Pancreas (tissue), 10 donors: ENCODE measurements at regions not wholly inside any gene's neighbourhood (a gene's known extent, or its start where the extent isn't known, plus 50 kb on each side); places are given as distances from the start of the nearest gene placed in this dataset.

Source experiments
- ATAC-seq, 4 donors: fragments of 200-7000 bp; cut with Tn5 transposase; one replicate each; pipeline versions ENCODE4 v1.8.0 to v1.9.1; 2020; ENCODE audit warnings: mild to moderate bottlenecking in 4 of 4, moderate library complexity in 4 of 4
- DNase-seq, 6 donors: peaks; one replicate each; pipeline ENCODE4 v3.0.0-alpha.2; 2020
- FAIRE-seq: peaks from 2 replicates; lab custom pipeline; 2012; peaks lifted over from hg19 to GRCh38; lab: Jason Lieb, UNC
- H3K27ac ChIP-seq, 4 donors: fragments of 200-600 bp; sonication (generic); 1 replicate in 3 of 4; 2 replicates in 1 of 4; pipeline versions ENCODE4 v1.5.0 to v1.8.0; 2020
- H3K27me3 ChIP-seq, 4 donors: fragments of 200-600 bp; one replicate each; pipeline ENCODE4 v1.8.0; 2021
- H3K36me3 ChIP-seq, 3 donors: fragments of 200-600 bp; sonication (generic) in 1 of 3; one replicate each; pipeline versions ENCODE4 v1.5.0 to v1.8.0; 2020 to 2021
- H3K4me1 ChIP-seq, 3 donors: fragments of 200-600 bp; one replicate each; pipeline ENCODE4 v1.8.0; 2021
- H3K4me3 ChIP-seq, 4 donors: fragments of 200-600 bp; sonication (generic) in 2 of 4; one replicate each; pipeline versions ENCODE4 v1.5.0 to v1.8.0; 2020 to 2021
- H3K9me3 ChIP-seq, 4 donors: fragments of 200-600 bp; one replicate each; pipeline ENCODE4 v1.8.0; 2021
- CTCF ChIP-seq, 4 donors: fragments of 200-600 bp; sonication (generic) in 3 of 4; IDR thresholded peaks; one replicate each; pipeline versions ENCODE4 v1.5.0 to v1.8.0; 2021; ENCODE audit warnings: antibody characterized with exemption in 4 of 4
- WGBS, 2 donors: extraction: QIAGEN DNeasy Blood & Tissue Kit; methylation state at CpG; one replicate each; pipeline ENCODE4 v1.1.7; 2013; 5-methylcytosine and 5-hydroxymethylcytosine counted together
- intact Hi-C, 3 donors: fragments of 100-400 bp; cut with DNase I; formaldehyde crosslinking; loops; one replicate each; pipeline versions ENCODE4 v1.11.1 to v1.14.2; 2022
- donor health status: healthy with polysubstance abuse.
- donor health status: DM: no; HTN: no; CAD: no; lungs with moderate emphysema.
- donor health status: DM: no; HTN: no; CAD: no.
- donor health status: control.
- donor health status: control.
- donor health status: Bipolar disorder and iron deficiency.
- donor health status: DM: yes; HTN: yes; CAD: no.
- donor health status: DM: no; HTN: no; CAD: no.
- donor health status: DM: no; HTN: no; CAD: no.
- donor health status: DM: yes; HTN: yes; CAD: no.

GRCh38 chr19:27776524-27776923 is 1436.4 kb downstream of the UQCRFS1 start:
- H3K36me3 ChIP-seq: no peaks in the 10 kb centered on the region
- H3K27ac ChIP-seq: no peak overlapping the region
- no peaks in the 10 kb centered on the region for H3K27me3 ChIP-seq
- no peak overlapping the region for H3K4me3 ChIP-seq
- no peak for TF ChIP-seq CTCF (IDR thresholded peaks at IDR 0.05)
- H3K9me3 ChIP-seq: no peaks in the 10 kb centered on the region
- WGBS, 2 donors: 97 to 98% methylated on average over 3 of the region's 3 CpGs
- DNase-seq (no peak), ATAC-seq (no peak), FAIRE-seq (no peak)
- intact Hi-C loops: no loop called here
- no peaks in the 10 kb centered on the region for H3K4me1 ChIP-seq

- Histone ChIP-seq H3K4me3 (no peak overlapping the region), H3K36me3 (no peaks in the 10 kb centered on the region), H3K27me3 (no peaks in the 10 kb centered on the region), H3K9me3 (no peaks in the 10 kb centered on the region), H3K27ac (no peak overlapping the region), H3K4me1 (no peaks in the 10 kb centered on the region)
- WGBS, 2 donors: 96 to 97% methylated on average over 8 of the region's 8 CpGs
- FAIRE-seq: no peak
- DNase-seq: no peak
- intact Hi-C loops: no loop called here
- TF ChIP-seq CTCF (IDR thresholded peaks at IDR 0.05): no peak
- ATAC-seq: no peak
Observed at GRCh38 chr19:27776020-27776419, 1436.9 kb downstream of the UQCRFS1 start.

GRCh38 chr19:27775395-27775794 is 1437.6 kb downstream of the UQCRFS1 start:
- FAIRE-seq (no peak), DNase-seq (no peak), ATAC-seq (no peak)
- no peaks in the 10 kb centered on the region for H3K4me1 ChIP-seq
- no peaks in the 10 kb centered on the region for H3K36me3 ChIP-seq
- H3K27me3 ChIP-seq: no peaks in the 10 kb centered on the region
- no peak overlapping the region for H3K27ac ChIP-seq
- H3K9me3 ChIP-seq: no peaks in the 10 kb centered on the region
- H3K4me3 ChIP-seq: no peak overlapping the region
- intact Hi-C loops: no loop called here
- 93 to 97% methylated on average over 6 of the region's 6 CpGs for WGBS, 2 donors
- no peak for TF ChIP-seq CTCF (IDR thresholded peaks at IDR 0.05)

GRCh38 chr19:27774827-27775226 is 1438.1 kb downstream of the UQCRFS1 start:
- Histone ChIP-seq H3K9me3 (no peaks in the 10 kb centered on the region), H3K36me3 (no peaks in the 10 kb centered on the region), H3K27me3 (no peaks in the 10 kb centered on the region), H3K4me3 (no peak overlapping the region), H3K4me1 (no peaks in the 10 kb centered on the region), H3K27ac (no peak overlapping the region)
- FAIRE-seq (no peak), DNase-seq (no peak), ATAC-seq (no peak)
- TF ChIP-seq CTCF (IDR thresholded peaks at IDR 0.05): no peak
- intact Hi-C loops: no loop called here
- WGBS, 2 donors: 88 to 92% methylated on average over 7 of the region's 7 CpGs

GRCh38 chr19:27774337-27774736 is 1438.6 kb downstream of the UQCRFS1 start:
- no peaks in the 10 kb centered on the region for H3K36me3 ChIP-seq
- no peaks in the 10 kb centered on the region for H3K4me1 ChIP-seq
- DNase-seq (no peak), ATAC-seq (no peak), FAIRE-seq (no peak)
- H3K27me3 ChIP-seq: no peaks in the 10 kb centered on the region
- no peak overlapping the region for H3K27ac ChIP-seq
- H3K9me3 ChIP-seq: no peaks in the 10 kb centered on the region
- no peak for TF ChIP-seq CTCF (IDR thresholded peaks at IDR 0.05)
- H3K4me3 ChIP-seq: no peak overlapping the region
- WGBS, 2 donors: 96% methylated on average over 10 of the region's 10 CpGs
- intact Hi-C loops: no loop called here
